NCI-H1105 treated with DMSO at 0.1 percent for 48 hours (cell line): ENCODE measurements at regions not wholly inside any gene's neighbourhood (a gene's known extent, or its start where the extent isn't known, plus 50 kb on each side); places are given as distances from the start of the nearest gene placed in this dataset.
"Not testable (repeated sequence)": the region's sequence is repeated elsewhere in the genome, so short reads cannot be mapped to it uniquely, and the experiment has no call there.

ENCODE experiments used
- DNase-seq: peaks from one replicate; lab custom pipeline; 2025; lab: John Stamatoyannopoulos, UW

DNA sequence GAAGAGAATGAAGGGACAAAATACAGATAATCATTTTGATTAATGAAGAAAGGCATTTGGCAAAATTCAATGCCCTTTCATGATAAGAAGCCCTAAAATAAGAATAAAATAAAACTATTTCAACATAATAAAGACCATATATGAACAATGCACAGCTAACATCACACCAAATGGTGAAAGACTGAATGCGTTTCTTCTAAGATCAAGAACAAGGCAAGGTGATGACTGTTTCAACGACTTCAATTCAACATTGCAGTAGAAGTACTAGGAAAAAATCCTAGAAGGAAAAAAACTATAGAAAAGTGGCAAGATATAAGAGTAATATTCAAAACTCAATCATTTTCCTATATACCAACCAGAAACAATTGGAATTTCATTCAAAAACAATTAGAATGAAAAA lies 280.1 kb upstream of the GRM7 start:
- no peak for DNase-seq

DNA sequence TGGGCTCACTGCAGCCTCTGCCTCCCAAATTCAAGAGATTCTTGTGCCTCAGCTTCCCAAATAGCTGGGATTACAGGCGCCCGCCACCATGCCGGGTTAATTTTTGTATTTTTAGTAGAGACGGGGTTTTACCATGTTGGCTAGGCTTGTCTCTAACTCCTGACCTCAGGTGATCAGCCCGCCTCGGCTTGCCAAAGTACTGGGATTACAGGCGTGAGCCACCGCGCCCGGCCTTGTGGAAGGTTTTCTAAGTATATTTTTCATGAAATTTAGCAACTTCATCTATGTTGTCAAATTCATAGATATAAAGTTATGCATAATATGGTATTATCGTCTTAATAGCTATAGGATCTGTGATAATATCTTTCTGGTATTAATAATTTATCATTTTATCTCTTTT lies 275.6 kb upstream of the GRM7 start:
- no peak for DNase-seq

DNA sequence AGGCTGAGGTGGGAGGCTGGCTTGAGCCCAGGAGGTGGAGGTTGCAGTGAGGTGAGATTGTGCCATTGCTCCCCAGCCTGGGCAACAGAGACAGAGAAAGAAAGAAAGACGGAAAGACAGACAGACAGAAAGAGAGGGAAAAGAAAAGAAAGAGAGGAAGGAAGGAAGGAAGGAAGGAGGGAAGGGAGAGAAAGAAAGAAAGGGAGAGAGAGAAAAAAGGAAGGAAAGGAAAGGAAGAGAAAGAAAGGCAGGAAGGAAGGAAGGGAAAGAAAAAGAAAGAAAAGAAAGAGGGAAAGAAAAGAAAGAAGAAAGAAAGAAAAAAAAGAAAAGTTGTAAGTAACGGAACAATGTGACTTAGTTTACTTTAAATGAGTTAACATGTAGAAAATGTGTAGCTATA lies 260.7 kb upstream of the GRM7 start:
- no peak for DNase-seq

DNA sequence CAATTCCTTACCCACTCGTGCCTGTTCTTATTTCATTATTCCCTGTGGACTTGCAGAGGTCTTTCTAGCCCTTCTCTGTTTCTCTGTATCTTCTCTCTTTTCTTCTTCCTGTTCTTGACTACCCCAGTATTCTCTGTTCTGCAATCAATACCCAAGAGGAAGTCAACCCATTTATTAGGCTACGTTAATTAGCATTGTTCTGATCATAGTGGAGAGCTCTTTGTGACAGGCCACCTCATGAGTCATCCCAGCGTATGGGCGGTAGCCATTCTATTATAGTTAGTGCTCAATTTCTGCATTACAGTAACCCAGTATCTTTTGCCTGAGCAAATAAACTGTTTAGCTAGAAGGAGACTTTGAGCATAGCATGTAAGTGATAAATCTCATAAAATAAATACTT lies 259.5 kb upstream of the GRM7 start:
- no peak for DNase-seq

DNA sequence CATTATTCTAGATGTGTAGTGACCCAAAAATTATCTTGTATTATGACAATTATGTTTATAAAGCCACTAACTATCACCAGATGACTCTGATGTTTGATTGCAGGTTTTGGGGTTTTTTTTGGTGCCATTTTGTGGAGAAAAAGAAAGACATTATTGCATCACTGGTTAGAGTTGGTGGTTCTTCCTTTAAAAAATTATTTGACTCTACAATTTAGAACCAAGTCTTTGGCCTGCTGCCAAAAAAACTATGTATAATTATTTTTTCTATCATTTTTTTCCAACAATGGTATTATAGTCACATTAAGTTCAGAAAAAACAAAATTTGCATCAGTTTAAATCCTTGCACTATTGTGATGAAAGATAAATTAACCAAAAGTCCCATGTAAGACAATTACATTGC lies 258.6 kb upstream of the GRM7 start:
- DNase-seq, result no peak

DNA sequence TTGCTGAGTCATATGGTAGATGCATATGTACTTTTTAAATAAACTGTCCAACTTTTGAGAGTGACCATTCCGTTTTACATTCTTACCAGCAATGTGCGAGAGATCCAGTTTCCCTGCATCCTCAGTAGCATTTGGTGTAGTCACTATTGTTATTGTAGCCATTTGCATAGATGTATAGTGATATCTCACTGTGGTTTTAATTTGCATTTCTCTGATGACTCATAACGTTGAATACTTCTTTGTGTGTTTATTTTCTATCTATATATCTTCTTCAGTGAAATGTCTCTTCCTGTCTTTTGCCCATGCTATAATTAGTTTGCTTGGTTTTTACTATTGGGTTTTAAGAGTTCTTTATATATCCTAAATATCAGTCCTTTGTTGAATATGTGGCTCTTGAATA lies 255.7 kb upstream of the GRM7 start:
- no peak for DNase-seq

DNA sequence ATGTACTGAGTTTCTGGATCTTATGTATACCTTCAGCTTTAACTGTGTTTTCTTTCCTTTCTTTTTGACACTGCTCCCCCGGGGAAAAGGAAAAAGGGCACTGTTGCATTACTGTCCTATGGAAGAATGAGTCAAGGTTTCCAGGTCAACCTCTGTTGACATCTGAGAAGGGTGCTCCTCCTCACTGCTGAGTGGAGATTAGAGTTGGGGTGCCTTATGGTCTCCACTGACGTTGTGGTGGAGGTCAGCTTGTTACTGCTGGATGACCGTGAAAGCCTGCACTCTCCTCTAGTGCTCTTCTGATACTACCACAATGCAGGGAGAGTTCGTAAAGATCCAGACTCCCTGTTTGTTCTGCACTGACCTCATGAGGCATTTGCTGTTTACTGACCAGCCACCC lies 252.1 kb upstream of the GRM7 start:
- no peak for DNase-seq

DNA sequence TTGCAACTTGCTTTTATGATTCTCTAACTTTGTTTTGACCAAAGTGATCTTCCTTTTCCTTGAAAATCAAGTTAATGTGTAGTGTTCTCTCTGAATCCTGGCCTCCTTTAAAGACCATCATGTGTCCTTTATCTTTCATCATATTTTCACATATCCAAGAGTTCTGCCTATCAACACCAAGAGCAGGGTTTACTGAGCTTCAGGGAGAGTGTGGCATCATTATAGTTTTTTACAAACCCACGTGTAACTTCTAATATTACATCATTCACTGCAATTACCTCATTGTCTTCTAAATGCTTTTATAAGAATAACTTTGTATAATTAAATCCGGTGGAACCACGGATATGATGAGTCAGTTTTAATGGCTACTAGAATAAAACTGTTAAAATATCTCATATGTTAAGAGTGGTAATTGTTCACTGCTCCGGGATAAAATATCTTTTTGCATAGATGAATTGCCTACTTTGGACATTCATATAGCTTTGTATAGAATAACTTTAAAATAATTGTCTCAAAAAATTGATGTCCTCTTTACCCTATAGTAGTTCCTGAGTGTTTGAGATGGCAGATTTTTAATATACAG lies 248.8 kb upstream of the GRM7 start:
- no peak for DNase-seq

DNA sequence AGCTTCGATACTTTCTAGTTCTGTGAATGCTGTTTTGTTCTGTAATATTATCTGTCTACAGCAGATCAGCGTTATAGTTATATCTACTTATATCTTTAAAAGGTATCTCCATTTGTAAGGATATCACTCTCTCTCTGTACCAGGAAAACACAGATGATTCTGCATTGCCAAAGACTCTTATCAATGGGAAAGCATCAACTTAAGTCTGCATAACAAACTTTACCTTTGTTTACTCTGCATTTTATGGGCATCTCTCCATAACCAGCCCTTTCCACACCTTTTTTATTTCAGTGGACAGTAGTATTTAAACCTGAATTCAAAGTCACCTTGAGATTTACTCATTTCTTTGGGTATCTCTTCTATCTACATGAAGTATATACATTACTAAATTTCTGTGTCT lies 238.7 kb upstream of the GRM7 start:
- DNase-seq, result no peak

DNA sequence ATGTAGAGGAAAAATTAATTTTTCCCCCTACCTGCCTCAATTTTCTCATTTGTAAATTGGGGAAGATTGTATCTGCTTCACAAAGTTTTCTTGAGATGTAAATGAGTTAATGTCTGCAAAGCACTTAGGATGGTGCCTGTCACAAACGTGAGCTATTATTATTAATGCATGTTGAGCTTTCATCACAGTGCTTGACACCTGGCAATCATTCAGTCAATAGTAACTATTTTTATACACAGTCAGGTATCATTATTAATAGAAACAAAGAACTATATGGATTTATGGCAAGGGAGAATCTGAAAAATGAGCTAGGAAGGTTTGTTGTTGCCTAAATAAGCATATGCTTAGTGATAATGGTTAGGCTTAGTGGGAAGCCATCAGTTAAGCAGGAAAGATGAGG lies 238.2 kb upstream of the GRM7 start:
- DNase-seq, result no peak

DNA sequence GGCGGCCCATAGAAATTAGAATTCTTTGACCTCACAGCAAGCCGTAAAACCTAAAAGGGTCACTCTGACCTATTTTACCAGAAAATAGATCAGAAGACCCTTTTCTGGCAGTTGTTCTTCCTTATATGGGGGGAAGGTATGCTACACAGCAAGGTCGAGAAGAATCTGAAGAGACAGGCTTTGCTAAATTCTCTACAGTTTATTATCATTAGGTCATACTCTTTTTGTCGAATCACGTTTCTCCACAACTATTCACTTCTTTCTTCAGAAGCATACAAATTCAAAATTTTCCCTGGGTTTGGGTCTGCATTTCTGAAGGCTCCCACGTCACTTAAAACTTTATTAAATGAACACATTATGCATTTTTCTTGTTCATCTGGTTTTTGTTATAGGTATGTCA lies 229.5 kb upstream of the GRM7 start:
- DNase-seq, result no peak

DNA sequence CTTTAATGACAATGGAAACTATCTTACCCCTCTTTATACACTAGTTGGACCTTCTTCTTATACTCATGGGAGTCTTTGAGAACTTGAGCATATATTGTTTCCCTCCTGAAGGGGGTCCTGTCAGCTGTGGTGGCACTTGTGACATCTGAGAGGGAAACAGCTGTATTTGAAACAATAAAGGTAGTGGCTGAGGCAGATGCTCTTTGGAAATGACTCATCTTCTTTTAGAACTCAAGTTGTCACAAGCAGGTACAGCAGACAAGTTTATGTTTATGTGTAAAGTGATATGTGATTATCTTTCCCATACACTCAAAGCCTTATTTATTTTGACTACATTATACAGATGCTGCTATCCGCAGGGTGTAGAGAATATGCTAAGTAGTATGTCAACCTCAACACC lies 220.0 kb upstream of the GRM7 start:
- no peak for DNase-seq

DNA sequence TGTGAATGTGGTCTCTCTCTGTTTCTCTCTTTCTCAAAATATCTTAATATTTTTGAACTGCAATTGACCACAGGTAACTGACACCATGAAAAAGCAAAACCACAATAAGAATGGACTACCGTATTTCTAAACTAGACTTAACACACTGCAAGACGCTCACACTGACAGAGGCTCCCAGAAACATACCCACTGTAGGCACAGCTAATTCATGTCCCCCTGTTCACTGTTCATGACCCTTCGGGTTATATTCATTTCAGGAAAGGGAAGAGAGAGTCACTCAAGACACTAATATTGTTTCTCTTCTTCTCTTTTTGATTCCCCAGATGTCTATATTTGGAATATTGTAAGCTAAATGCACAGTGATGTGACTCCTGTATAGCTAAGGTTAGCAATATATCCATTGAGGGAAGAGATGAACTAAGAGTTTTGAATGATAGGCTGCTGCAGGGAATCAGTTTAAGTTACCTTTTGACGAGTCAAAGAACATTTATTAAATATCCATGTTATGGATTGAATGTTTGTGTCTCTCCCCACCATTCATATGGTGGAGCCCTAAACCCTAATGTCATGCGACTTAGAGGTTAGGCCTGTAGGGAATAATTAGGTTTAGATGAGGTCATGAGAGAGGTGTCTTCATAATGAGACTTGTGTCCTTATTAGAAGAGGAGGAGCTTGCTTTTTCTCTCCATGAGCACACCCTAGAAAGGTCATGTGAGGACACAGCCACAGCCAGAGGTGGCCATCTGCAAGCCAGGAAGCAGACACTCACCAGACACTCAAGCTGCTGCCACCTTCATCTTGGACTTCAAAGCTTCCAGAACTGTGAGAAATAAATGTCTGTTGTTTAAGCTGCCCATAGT lies 216.6 kb upstream of the GRM7 start:
- no peak for DNase-seq

DNA sequence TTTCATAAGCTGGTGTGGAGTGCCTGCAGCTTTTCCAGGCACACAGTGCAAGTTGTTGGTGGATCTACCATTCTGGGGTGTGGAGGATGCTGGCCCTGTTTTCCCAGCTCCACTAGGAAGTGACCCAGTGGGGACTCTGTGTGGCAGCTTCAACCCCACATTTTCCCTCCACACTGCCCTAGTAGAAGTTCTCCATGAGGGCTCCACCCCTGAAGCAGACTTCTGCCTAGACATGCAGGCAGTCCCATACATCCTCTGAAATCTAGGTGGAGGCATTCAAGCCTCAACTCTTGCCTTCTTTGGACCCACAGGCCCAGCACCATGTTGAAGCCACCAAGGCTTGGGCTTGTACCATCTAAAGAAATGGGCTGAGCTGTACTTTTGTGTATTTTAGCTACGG lies 206.2 kb upstream of the GRM7 start:
- DNase-seq, result no peak

DNA sequence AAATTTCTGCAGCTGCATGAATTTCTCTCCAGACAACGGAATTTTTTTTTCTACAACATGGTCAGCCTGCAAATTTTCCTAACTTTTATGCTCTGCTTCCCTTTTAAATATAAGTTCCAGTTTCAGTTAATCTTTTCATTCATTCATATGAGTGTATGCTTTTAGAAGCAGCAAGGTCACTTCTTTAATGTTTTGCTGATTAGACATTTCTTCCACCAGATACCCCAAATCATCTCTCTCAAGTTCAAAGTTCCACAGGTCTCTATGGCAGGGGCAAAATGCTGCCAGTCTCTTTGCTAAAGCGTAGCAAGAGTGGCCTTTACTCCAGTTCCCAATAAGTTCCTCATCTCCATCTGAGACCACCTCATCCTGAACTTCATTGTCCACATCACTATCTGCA lies 205.6 kb upstream of the GRM7 start:
- DNase-seq, result no peak

DNA sequence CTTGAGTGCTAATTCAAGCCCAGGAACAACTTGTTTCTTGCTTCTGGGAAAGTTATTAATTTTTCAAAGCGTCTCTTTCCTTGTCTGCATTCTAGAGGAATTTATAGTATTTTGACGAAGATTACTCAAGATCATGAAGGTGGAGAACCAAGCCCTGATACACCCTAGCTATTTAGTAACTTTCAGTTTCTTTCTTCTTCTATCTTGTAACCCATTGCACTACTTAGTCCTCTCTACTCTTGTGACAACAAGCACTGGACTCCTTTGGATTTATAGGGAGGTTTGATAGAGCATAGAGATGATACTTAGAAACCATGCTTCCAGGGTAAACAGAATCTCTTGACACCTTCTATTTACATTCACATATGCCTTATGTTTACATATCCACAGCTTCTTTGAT lies 203.3 kb upstream of the GRM7 start:
- DNase-seq, result no peak

DNA sequence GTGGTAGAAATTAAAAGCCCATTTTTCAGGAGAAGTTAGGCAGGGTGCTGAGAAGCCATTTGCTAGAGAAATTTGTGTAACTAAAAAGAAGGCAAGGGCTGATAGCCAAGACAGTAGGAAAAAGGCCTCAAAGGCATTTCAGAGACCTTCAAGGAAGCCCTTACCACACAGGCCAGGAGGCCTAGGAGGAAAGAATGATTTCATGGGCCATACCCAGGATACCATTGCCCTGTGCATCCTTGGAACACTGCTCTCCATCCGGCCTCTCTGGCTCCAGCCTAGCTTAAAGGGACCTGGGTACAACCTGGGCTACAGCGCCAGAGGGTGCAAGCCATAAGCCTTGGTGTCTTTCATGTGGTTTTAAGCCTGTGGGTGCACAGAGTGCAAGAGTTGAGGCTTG lies 193.6 kb upstream of the GRM7 start:
- DNase-seq, result no peak

DNA sequence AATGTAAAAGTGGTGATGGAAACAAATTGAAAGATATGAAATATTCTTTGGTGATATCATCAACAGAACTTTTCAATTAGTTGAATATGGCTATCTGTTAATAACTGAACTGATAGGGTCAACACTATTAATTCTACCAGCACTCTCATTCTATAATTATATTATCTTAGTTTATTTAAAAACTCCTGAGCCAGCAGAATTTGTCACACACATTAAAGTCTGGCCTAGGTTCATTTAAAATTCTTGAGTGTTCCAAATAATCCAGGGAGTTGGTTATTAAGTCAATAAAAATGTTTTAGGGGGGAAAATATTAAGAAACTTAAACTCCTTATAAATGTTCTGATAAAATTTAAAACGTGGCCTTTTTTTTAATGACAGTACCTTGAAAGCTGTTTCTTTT lies 189.6 kb upstream of the GRM7 start:
- DNase-seq, result no peak

DNA sequence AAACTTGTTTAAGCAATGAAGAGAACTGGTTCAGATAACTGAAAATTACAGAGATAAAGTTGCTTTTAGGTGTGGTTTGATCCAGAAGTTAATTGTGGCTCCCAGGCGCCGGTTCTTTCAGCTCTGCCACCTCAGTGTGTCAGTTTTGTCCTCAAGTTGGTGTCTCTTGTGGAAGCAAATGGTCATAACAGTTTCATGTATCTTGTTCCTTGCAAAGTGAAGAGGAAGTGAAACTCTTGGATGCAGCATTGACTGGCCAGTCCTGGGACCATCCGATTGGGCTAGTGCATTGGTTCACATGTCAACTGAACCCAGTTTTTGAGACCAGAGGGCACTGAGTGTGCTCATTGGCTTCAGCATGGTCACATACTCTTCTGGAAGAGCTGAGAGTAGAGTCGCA lies 181.4 kb upstream of the GRM7 start:
- DNase-seq, result no peak

DNA sequence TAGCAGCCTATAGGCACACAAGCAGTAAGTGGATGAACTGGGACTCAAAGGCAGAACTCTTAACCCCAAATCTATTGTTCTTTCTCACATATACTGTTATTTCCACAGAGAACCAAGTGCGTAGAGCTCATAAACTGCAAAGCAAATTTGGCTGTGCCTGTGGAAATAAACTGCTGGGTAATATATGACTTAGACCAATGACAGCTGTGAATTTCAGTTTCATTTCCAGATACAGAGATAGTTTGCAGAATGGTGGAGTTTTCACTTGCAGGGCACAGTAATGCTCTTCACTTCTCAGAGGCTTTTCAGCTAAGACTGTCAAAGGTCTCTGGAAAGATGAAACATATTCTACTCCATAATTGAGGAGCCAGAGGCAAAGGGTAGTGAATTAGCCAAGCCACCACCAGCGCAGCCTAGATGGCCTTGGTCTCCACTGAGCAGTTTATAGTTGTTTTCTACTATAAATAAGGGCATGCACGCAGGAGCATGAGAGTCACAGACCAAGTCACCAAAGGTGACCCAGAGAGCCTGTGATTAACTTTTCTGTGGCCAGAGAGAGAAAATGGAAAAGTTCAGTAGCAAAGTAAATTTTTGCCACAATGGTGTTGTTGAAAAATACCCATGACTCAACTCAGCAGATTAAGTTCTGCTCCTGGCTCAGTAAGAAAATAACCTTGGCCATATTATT lies 180.7 kb upstream of the GRM7 start:
- no peak for DNase-seq

DNA sequence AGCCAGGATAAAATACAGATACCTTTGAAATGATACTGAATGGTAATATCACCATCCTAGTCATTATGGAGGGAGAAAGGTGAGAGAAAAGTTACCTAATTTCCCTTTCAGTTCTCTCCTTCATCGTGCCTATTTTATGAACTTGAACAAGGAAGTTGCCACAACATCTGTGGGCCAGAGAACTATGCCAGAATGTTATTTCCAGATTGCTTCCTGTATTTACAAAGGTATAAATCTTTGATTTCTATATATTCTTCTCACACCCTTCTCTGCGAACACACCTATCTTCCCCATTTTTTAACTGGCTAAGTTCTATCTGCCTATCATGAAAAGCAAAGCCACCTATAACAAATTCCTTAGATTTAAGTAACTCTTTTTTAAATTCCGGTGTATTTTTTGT lies 163.6 kb upstream of the GRM7 start:
- DNase-seq, result no peak

DNA sequence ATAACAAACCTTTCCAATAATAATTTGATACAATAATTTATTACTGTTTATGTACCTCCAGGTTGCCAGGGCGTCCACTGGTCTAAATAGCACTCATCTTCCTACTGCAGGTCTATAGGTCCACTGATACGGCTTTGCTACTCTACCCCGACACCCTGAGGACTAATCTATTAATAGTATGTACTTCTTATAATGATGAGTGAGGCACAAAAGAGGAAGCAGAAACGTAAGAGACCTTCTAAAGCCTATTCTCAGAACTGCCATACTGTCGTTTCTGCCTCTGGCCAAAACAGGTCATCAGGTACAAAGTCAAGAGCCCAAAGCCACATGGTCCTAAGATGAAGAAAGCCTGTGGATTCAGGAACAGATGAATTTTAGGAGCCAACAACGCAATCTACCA lies 163.2 kb upstream of the GRM7 start:
- no peak for DNase-seq

DNA sequence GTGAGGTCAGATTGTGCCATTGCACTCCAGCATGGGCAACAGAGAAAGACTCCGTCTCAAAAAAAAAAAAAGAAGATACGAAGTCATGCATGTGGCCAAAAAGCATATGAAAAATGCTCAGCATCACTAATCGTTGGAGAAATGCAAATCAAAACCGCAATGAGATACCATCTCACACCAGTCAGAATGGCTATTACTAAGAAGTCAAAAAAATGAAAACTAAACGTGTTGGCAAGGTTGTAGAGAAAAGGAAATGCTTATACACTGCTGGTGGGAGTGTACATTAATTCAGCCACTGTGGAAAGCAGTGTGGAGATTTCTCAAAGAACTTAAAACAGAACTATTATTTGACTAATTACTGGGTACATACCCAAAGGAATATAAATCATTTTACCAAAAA lies 156.1 kb upstream of the GRM7 start:
- not testable (repeated sequence) for DNase-seq

DNA sequence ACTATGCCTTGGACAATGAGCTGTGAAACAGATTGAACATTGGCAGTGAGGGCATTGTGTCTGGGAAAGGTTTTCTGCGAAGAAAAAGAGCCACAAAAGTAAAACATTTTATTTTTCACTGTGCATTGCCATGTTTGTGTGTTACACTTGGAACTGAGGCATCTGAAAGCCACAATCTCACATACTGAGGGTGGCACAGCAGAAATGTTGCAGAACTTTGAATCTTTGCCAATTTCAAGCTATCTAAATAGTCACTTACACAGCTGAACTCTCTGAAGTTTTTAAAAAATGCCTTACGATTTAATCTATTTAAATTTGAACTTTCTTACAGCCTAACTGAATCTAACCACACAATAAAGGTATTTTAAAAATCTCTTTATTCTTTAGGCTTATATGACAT lies 154.1 kb upstream of the GRM7 start:
- DNase-seq, result no peak
